K562 (cell line): ENCODE measurements at regions not wholly inside any gene's neighbourhood (a gene's known extent, or its start where the extent isn't known, plus 50 kb on each side); places are given as distances from the start of the nearest gene placed in this dataset. TPM values are rescaled to one million over a fixed set of nuclear protein-coding genes. Genes with fewer than 3 reads are reported as not detected.

Source experiments
- ATAC-seq: fragments of 200-7000 bp; cut with Tn5 transposase; 3 replicates; pipeline ENCODE4 v1.9.1; 2020; ENCODE audit warnings: moderate library complexity
- BruUV-seq: library from RNA; stranded (reverse); fragments of 400-500 nt; replicated peaks from 2 replicates; lab custom pipeline; 2021; lab: Mats Ljungman, UMichigan
- CTCF ChIA-PET: fragments of 300-600 bp; formaldehyde crosslinking; extraction: SDS; loops from one replicate; lab custom pipeline; 2021; ENCODE audit warnings: low intra/inter-chr PET ratio; lab: Yijun Ruan, JAX
- POLR2A ChIA-PET: fragments of 300-600, 350-650 bp; sonication (Branson Sonifier 250); formaldehyde crosslinking; extraction: SDS; loops from one replicate; lab custom pipeline; 2021; ENCODE audit warnings: antibody characterized with exemption, inconsistent platforms; lab: Yijun Ruan, JAX
- DNase-seq, 4 experiments: peaks; one replicate each; pipeline versions ENCODE4 v3.0.0 to v3.0.0-alpha.2; 2011 to 2018; ENCODE audit warnings: low spot score in 3 of 4, mixed read lengths in 3 of 4; ENCODE audit errors: extremely low read depth in 1 of 4
- FAIRE-seq: peaks from 2 replicates; lab custom pipeline; 2011; peaks lifted over from hg19 to GRCh38; lab: Jason Lieb, UNC
- H2AFZ ChIP-seq: 2 replicates; pipeline ENCODE4 v1.6.0; 2011; ENCODE audit warnings: low read depth, low read length, control low read depth, inconsistent platforms
- H3K27ac ChIP-seq: fragments of 200-600 bp; 3 replicates; pipeline ENCODE4 v1.8.0; 2011; ENCODE audit warnings: low read depth, mild to moderate bottlenecking, control low read depth, inconsistent platforms, low read length, moderate library complexity, mixed read lengths; ENCODE audit errors: extremely low read depth
- H3K27me3 ChIP-seq, 2 experiments: fragments of 300-600 bp in 1 of 2; 2 replicates in 1 of 2; 3 replicates in 1 of 2; pipeline versions ENCODE4 v1.6.0 to v1.8.0; 2011; ENCODE audit warnings: inconsistent platforms in 2 of 2, low read length in 2 of 2, mild to moderate bottlenecking in 1 of 2, mixed read lengths in 1 of 2, moderate library complexity in 1 of 2; ENCODE audit not compliant: control insufficient read depth in 2 of 2, insufficient read depth in 2 of 2
- H3K36me3 ChIP-seq: fragments of 300-600 bp; 3 replicates; pipeline ENCODE4 v1.8.0; 2011; ENCODE audit warnings: mild to moderate bottlenecking, low read length, inconsistent platforms; ENCODE audit not compliant: control insufficient read depth, insufficient read depth
- H3K4me1 ChIP-seq, 2 experiments: fragments of 200-600 bp in 1 of 2; replicated peaks in 1 of 2; 2 replicates in 1 of 2; 3 replicates in 1 of 2; pipeline versions ENCODE4 v1.5.1 to v1.8.0; 2011; ENCODE audit warnings: inconsistent platforms in 2 of 2, low read length in 2 of 2, mild to moderate bottlenecking in 1 of 2, mixed read lengths in 1 of 2, moderate library complexity in 1 of 2; ENCODE audit not compliant: control insufficient read depth in 2 of 2, insufficient read depth in 2 of 2
- H3K4me2 ChIP-seq: 2 replicates; pipeline ENCODE4 v1.6.1; 2011; ENCODE audit warnings: low read length, control low read depth, inconsistent platforms, mixed read lengths; ENCODE audit not compliant: insufficient read depth
- H3K4me3 ChIP-seq: fragments of 200-600 bp; sonication (generic), shearing (Covaris generic); 2 replicates; pipeline ENCODE4 v1.5.1; 2016; ENCODE audit warnings: control low read depth, inconsistent platforms
- H3K79me2 ChIP-seq: fragments of 200-600 bp; 3 replicates; pipeline ENCODE4 v1.8.0; 2011; ENCODE audit warnings: low read length, inconsistent platforms; ENCODE audit not compliant: control insufficient read depth, insufficient read depth
- H3K9ac ChIP-seq, 2 experiments: 2 replicates each; pipeline versions ENCODE4 v1.6.0 to v1.6.1; 2011; ENCODE audit warnings: low read depth in 2 of 2, low read length in 2 of 2, control low read depth in 1 of 2, inconsistent platforms in 1 of 2, mild to moderate bottlenecking in 1 of 2, mixed read lengths in 1 of 2; ENCODE audit not compliant: insufficient read depth in 1 of 2
- H3K9me1 ChIP-seq: one replicate; pipeline ENCODE4 v1.6.0; 2011; ENCODE audit warnings: inconsistent platforms, mild to moderate bottlenecking, low read length, moderate library complexity; ENCODE audit not compliant: control insufficient read depth, insufficient read depth
- H3K9me3 ChIP-seq: replicated peaks from 2 replicates; pipeline ENCODE4 v1.5.1; 2011; ENCODE audit warnings: low read depth, low read length, inconsistent platforms; ENCODE audit not compliant: control insufficient read depth, insufficient read depth
- H4K20me1 ChIP-seq: replicated peaks from 2 replicates; pipeline ENCODE4 v1.6.1; 2011; ENCODE audit warnings: low read length, inconsistent platforms, mixed read lengths; ENCODE audit not compliant: control insufficient read depth, insufficient read depth
- CEBPG ChIP-seq, 3 experiments: fragments of 200-800 bp in 1 of 3; sonication (Bioruptor generic) in 1 of 3; sonication (generic) in 1 of 3; formaldehyde crosslinking in 1 of 3; IDR thresholded peaks in 2 of 3; conservative IDR thresholded peaks in 1 of 3; 2 replicates each; pipeline versions ENCODE4 v1.6.1 to v1.8.0; 2016 to 2022; ENCODE audit warnings: missing compliant biosample characterization in 2 of 3, missing genetic modification characterization in 2 of 3, mild to moderate bottlenecking in 1 of 3, missing genetic modification reagents in 1 of 3
- POU5F1 ChIP-seq: fragments of 150-350 bp; IDR thresholded peaks from 2 replicates; pipeline ENCODE4 v1.6.1; 2014; ENCODE audit warnings: borderline replicate concordance, low read length, low read depth, mild to moderate bottlenecking; ENCODE audit not compliant: partially characterized antibody
- WGBS: fragments of 100-300 bp; shearing (Covaris generic); methylation state at CpG from one replicate; pipeline ENCODE4 v1.1.6; 2016; ENCODE audit warnings: low coverage, mixed read lengths; ENCODE audit not compliant: insufficient coverage; ENCODE audit errors: missing lambda C conversion rate; 5-methylcytosine and 5-hydroxymethylcytosine counted together
- in situ Hi-C: fragments of 300-500 bp; cut with MboI; formaldehyde crosslinking; loops from 4 replicates; pipeline ENCODE4 v1.15.0; 2018; ENCODE audit warnings: inconsistent platforms, mixed read lengths
- intact Hi-C: fragments of 100-400 bp; cut with micrococcal nuclease; formaldehyde crosslinking; loops from 2 replicates; pipeline ENCODE4 v1.14.2; 2022
- small RNA-seq: library from RNA; depleted of rRNA; stranded (forward); fragments of <200 nt; gene quantifications from one replicate; pipeline ENCODE3, GENCODE V24; 2014

GRCh38 chr15:96276438-96277210, 53.9 kb upstream of the NR2F2 start:
- H3K9me1 ChIP-seq, result no peaks in the 10 kb centered on the region
- H3K9me3 ChIP-seq, result peaks cover 9% of the 10 kb centered on the region; the same call in 1 of the 2 replicates
- ATAC-seq (no peak), DNase-seq (no peak)
- in situ Hi-C loops, result no loop called here
- H3K27ac ChIP-seq, result no peak overlapping the region
- H3K9ac ChIP-seq, result no peak overlapping the region
- H2AFZ ChIP-seq, result no peak overlapping the region
- TF ChIP-seq POU5F1 (no peak), CEBPG (CRISPR knock-in tag; IDR thresholded peaks at IDR 0.05) (no peak), CEBPG (tag; conservative IDR thresholded peaks at IDR 0.05 in 1 of 2, IDR thresholded peaks at IDR 0.05 in 1 of 2) (no peak)
- TF ChIP-seq, all 486 proteins: peak for 0
- Histone ChIP-seq H3K27me3 (no peaks in the 10 kb centered on the region), H3K4me3 (no peak overlapping the region), H3K79me2 (no peaks in the 10 kb centered on the region), H3K36me3 (peaks cover 12% of the 10 kb centered on the region; the same call in 1 of the 3 replicates), H4K20me1 (no peaks in the 10 kb centered on the region), H3K4me1 (peaks cover 11 to 30% of the 10 kb centered on the region in 2 experiments), H3K4me2 (no peak overlapping the region)
- POLR2A ChIA-PET, result no interaction called here
- CTCF ChIA-PET, result no interaction called here
- intact Hi-C loops, result no loop called here
- FAIRE-seq, result no peak
- BruUV-seq, result no TSS peak
- 92% methylated on average over 4 of the region's 4 CpGs for WGBS

Small RNA genes lying in the stretch of these regions (small RNA-seq; reads per million reads assigned to genes)
- gene AC012409.4 (not detected), gene RNU2-3P (0.22 reads per million)
